Erythroblast (primary cell): ENCODE measurements at regions not wholly inside any gene's neighbourhood (a gene's known extent, or its start where the extent isn't known, plus 50 kb on each side); places are given as distances from the start of the nearest gene placed in this dataset.
A peak's percentile ranks its signal among the peaks of the same experiment; 100 is the strongest.

ENCODE experiments used
- DNase-seq, 2 experiments: peaks; one replicate each; lab custom pipeline; 2025; lab: John Stamatoyannopoulos, UW
- GATA1 ChIP-seq: IDR thresholded peaks from 2 replicates; pipeline ENCODE4 v1.6.1; 2011; ENCODE audit warnings: low read depth, mild to moderate bottlenecking, control low read depth, low read length, moderate library complexity
- POLR2A ChIP-seq: IDR thresholded peaks from 2 replicates; pipeline ENCODE4 v1.6.1; 2011; ENCODE audit warnings: mild to moderate bottlenecking, low read length

DNA sequence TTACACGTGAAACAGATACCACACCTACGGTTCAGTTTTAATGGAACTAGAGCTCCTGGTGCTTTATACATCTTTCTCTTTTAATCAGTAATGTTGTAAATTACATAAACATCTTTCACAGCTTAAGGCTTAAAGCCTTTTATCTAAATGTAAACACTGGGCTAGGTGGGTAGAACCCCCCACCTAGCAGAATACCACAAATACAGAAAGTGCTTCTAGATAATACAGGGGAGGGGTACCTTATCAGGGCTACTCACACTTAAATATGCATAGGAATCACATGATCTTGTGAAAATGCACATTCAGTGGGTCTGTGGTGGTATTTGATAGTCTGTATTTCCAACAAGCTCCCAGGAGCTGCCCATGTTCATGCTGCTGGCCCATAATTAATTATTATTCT lies 256.4 kb upstream of the TARS1 start:
- TF ChIP-seq POLR2A (no peak), GATA1 (no peak)
- DNase-seq: peak; percentile 49 to 84

DNA sequence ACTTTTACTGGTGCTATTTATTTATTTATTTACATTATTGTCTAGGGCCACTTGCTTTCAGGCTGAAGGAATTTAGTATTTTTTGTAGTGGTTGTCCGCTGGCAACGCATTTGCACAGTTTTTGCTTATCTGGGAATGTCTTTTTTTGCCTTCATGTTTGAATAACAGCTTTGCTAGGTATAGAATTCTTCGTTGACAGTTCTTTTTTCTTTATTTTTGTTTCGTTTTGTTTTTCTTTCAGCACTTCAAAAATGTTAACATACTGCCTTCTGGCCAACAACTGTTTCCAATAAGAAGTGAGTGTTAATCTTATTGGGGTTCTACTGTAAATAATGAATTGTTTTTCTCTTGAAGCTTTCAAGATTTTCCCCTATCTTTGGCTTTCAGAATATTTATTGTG lies 252.7 kb upstream of the TARS1 start:
- no peak for DNase-seq
- TF ChIP-seq GATA1: no peak
- no peak for TF ChIP-seq POLR2A

DNA sequence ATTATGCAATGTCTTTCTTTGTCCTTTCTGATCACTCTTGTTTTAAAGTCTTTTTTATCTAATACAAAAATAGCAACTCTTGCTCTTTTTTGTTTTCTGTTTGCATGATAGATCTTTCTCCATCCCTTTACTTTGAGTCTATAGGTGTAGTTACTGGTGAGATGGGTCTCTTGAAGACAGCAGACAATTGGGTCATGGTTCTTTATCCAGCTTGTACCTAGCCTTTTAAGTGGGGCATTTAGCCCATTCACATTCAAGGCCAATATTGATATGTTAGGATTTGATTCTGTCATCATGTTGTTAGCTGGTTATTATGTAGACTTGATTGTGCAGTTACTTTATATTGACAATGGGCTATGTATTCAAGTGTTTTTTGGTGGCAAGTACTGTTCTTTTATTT lies 245.9 kb upstream of the TARS1 start:
- DNase-seq: peak in 1 of 2 experiments; percentile 2
- TF ChIP-seq GATA1 (no peak), POLR2A (no peak)

DNA sequence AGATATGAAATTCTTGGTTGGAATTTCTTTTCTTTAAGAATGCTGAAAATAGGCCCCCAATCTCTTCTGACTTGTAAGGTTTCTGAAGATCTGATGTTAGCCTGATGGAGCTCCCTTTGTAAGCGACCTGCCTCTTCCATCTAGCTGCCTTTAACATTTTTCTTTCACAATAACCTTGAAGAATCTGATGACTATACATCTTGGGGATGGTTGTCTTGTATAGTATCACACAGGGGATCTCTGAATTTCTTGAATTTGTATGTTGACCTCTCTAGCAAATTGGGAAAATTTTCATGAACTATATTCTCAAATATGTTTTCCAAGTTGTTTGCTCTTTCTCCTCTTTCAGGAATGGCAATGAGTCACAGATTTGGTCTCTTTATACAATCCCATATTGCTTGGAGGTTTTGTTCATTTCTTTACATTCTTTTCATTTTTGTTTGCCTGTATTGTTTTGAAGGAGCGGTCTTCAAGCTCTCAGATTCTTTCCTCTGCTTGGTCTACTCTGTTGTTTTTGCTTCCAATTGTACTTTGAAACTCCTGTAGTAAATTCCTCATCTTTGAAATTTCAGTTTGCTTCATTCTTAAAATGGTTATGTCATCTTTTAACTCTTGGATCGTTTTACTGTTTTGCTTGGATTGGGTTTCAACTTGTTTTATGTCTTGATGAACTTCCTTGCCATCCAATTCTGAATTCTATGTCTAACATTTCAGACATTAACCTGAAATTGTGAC lies 245.2 kb upstream of the TARS1 start:
- DNase-seq: no peak
- TF ChIP-seq GATA1 (no peak), POLR2A (no peak)

DNA sequence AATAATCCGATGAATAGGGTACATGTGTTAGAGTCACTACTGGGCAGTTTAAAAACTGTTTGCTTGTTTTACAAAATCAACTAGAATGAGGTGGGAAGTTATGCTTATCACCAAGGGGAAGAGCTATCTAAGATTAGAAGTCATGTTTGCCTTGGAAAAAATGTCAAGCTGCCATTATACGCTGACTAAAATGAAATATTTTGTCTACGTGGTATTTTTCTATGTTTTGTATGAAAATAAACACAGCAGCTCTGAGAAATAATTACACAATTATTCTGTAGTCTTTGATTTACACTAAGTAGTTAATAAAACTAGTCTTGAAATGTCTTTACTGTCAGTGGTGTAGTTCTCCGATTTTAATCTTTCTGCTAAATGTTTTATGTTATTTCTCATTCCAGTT lies 241.9 kb upstream of the TARS1 start:
- no peak for TF ChIP-seq POLR2A
- TF ChIP-seq GATA1: no peak
- DNase-seq: no peak

DNA sequence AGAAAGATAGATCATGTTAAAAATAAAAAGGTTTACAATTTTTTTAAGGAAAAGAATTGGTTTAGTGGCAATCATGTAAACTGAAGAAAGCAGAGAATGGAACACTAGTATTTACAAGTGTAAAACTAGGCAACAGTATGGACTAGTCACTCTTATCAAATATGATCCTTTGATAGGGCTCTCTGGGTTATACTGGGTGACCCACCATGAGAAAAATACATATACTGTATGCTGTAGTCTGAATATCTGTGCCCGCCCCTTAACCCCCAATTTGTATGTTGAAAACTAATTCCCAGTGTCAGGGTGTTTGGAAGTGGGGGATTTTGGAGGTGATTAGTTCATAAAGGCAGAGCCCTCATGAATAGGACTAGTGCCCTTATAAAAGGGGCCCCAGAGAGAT lies 236.8 kb upstream of the TARS1 start:
- no peak for TF ChIP-seq GATA1
- peak in 1 of 2 experiments; percentile 39 for DNase-seq

DNA sequence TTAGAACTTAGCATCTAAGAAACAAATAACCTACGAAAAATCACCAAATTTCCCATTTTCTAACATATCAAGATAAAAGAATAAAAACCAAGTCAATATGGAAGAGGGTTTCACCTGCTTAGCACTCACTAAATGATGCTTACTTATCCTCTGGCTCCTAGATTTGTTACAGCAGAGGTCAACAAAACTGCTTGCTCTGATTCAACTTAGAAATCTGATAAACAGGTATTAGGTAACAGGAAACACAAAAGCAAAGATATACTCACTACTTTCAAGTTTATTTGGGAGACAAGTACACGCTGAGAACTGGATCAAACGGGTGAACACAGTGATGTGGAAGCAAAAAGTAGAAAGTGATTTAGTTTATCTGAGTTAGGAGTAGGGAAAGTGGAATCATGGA lies 235.7 kb upstream of the TARS1 start:
- TF ChIP-seq GATA1: no peak
- no peak for DNase-seq

DNA sequence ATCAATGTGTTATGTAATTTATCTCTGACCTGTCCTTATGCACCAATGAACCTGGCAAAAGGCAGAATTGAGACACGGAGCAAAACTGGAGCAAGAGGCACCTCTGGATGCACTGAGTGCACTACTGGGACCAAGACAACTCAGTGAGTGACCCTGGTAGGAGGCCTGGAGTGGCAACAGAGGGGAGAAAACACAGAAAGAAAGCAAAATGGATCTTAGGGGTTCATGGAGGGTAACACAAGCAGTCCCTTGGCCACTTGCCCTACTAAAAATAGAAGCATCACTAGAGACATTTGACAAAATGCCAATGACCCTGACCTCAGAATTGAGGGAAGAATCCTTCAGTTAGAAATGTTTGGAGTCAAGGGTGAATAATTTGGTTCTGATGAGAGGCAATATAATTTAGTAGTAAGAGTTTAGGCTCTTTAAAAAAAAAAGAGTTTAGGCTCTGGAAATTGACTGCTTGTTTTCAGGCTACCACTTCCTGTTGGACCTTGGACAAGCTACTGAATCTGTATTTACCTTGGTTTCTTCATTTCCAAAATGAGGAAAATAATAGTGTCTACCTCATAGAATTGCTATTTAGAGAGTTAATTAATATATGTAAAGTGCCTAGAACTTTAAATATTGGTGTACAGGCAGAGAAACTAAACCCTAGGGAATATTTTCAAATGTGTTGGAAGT lies 234.9 kb upstream of the TARS1 start:
- TF ChIP-seq GATA1: no peak
- no peak for TF ChIP-seq POLR2A
- DNase-seq: no peak

DNA sequence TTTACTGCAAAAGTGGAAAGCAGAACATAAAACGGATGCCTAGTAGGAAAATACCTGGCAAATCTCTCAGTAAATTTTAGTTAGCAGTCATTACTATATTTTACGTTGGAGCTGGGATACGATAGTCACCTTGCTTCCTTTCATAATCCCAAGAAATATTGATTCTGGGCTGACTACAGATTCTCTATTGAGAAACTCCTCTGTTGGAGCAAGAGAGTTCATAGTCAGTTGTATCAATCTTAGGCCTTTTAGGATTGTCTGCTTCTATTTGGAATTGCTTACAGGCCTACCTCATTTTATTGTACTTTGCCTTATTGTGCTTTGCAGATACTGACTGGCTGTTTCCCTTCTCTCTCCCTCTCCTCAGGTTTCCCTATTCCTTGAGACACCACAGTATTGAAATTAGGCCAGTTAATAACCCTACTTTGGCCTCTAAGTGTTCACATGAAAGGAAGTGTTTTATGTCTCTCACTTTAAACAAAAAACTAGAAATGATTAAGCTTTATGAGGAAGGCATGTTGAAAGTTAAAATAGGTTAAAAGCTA lies 233.7 kb upstream of the TARS1 start:
- TF ChIP-seq GATA1 (no peak), POLR2A (no peak)
- no peak for DNase-seq

DNA sequence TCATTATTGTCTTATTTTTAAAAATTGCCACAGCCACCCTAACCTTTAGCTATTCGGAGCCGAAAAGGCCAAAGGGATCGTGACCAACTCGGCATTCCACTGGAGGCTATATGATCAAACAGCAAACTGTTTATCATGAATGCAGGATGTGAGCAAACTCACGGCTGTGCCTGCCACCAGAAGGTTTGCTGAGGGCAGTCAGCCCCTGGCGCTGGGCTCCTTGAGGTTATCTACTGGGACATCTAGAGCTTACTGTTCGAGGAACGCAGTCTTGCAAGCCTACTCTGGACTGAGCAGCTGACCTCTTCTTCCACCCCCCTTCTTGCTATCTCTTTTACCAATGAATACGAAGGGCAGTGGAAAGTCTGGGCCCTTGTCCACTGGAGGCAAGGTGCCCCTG lies 231.5 kb upstream of the TARS1 start:
- no peak for TF ChIP-seq GATA1
- no peak for TF ChIP-seq POLR2A
- DNase-seq: no peak

DNA sequence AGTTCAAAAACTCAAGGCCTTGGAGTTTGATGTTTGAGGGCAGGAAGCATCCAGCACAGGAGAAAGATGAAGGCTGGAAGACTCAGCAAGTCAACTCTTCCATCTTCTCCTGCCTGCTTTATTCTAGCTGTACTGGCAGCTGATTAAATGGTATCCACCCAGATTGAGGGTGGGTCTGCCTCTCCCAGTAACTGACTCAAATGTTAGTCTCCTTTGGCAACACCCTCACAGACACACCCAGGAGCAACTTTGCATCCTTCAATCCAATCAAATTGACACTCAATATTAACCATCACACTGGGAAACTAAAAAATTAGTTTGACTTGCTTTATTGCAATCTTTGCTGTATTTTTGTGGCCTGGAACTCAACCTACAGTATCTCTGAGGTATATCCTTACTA lies 230.5 kb upstream of the TARS1 start:
- peak; percentile 6 to 37 for DNase-seq

DNA sequence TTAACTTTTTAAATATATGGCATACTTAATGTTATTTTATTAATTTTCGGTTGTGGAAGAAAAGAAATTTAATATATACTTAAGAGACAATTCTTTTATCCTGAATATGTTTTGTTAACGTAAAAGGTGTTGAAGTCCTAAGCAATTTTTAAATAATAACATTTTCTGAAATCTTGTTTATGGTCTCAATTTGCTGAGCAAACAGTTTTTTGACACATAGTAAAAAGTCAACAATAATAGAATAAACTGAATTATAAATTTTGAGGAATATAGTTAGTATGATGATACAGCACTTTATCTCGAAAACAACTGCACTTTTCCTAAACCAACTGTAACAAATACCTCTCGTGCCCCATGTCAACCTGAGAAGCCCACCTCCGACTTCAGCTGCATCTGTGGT lies 229.8 kb upstream of the TARS1 start:
- DNase-seq: no peak
- TF ChIP-seq POLR2A: no peak
- TF ChIP-seq GATA1: no peak

DNA sequence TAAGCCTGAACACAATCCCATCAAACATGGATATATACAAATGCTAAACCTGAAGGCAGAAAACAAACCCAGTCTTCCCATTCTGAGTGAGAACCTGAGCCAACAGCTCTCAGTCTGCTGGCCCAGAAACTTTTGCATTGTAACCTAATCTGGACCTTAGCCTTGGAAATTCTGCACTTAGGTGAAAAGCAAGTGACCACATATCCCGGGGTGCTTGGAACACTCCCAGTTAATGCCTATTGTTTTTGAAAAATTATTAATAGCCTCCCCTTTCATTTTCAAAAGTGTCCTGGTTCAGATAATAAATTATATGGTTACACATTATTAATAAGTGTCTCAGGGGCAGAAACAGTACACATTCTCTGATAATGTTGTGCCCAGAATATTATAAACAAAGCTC lies 228.3 kb upstream of the TARS1 start:
- DNase-seq: no peak
- TF ChIP-seq POLR2A (no peak), GATA1 (no peak)

DNA sequence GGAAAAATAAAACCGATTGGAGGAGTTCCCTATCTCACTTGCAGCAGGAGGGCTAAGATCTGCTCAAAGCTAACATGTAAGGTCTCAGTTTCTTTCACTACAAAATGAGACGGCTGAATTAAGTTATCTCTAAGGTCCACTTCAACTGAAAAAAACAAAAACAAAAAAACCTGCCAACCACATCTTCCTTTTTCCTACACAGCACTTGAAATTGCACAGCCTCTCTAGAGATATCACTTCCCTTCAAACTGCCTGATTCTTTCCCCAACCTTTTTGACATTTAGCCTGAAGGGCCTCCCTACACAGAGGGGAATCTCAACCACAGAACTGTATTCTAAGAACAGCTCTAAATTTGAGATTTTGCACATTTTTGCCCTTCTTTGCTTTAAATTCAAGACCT lies 227.9 kb upstream of the TARS1 start:
- TF ChIP-seq GATA1: no peak
- no peak for TF ChIP-seq POLR2A

More for the DNA sequence above, 227.9 kb upstream of the TARS1 start:
- DNase-seq: peak; percentile 2 to 50
